PFSK-1 (cell line): ENCODE measurements at regions not wholly inside any gene's neighbourhood (a gene's known extent, or its start where the extent isn't known, plus 50 kb on each side); places are given as distances from the start of the nearest gene placed in this dataset.

Experiments used
- FOXP2 ChIP-seq: optimal IDR thresholded peaks from 2 replicates; pipeline ENCODE3; 2011; ENCODE audit warnings: borderline replicate concordance, control low read depth, inconsistent platforms; ENCODE audit not compliant: insufficient read depth; ENCODE audit errors: extremely low read length, extremely low read depth
- POLR2AphosphoS5 ChIP-seq: IDR thresholded peaks from 2 replicates; pipeline ENCODE4 v1.6.1; 2012; ENCODE audit warnings: low read depth, mild to moderate bottlenecking, control low read depth, low read length, moderate library complexity
- REST ChIP-seq, 2 experiments: IDR thresholded peaks; 2 replicates each; pipeline versions ENCODE4 v1.6.1 to v1.8.0; 2011 to 2012; ENCODE audit warnings: low read depth in 2 of 2, low read length in 2 of 2, control low read depth in 1 of 2, inconsistent platforms in 1 of 2, mild to moderate bottlenecking in 1 of 2, moderate library complexity in 1 of 2; ENCODE audit not compliant: insufficient read depth in 1 of 2
- SIN3A ChIP-seq: IDR thresholded peaks from 2 replicates; pipeline ENCODE4 v1.6.1; 2012; ENCODE audit warnings: mild to moderate bottlenecking, low read length, moderate library complexity, borderline replicate concordance; ENCODE audit not compliant: insufficient read depth
- TAF1 ChIP-seq: IDR thresholded peaks from 2 replicates; pipeline ENCODE4 v1.6.1; 2012; ENCODE audit warnings: low read length, control low read depth, borderline replicate concordance; ENCODE audit not compliant: insufficient read depth

DNA sequence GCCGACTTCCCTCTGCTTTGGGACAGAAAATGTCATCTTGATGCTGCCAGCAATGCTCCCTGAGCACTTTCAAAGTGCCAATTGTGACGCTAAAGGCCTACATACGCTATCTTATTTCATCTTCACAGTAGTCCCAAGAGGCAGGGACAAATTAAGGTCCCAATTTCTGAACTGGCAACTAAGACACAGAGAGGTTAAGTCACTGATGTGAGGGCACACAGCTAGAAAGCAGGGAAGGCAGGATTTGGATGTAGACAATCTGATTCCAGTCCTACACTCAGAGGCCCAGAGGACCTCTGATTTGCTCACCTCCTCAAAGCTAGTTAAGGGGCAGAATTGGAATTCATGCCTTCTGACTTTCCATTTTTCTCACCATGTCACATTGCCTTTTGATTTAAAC, 249.2 kb upstream of the CLINT1 start:
- no peak for TF ChIP-seq POLR2AphosphoS5
- no peak for TF ChIP-seq TAF1
- no peak for TF ChIP-seq SIN3A
- TF ChIP-seq REST (IDR thresholded peaks at IDR 0.05; ENCODE audit: insufficient read depth in 1 of 2, low read depth in 2 of 2, low read length in 2 of 2): no peak
- no peak for TF ChIP-seq FOXP2
